Dermis microvascular lymphatic vessel endothelial cell (primary cell): ENCODE measurements at regions not wholly inside any gene's neighbourhood (a gene's known extent, or its start where the extent isn't known, plus 50 kb on each side); places are given as distances from the start of the nearest gene placed in this dataset.
"Not testable (repeated sequence)": the region's sequence is repeated elsewhere in the genome, so short reads cannot be mapped to it uniquely, and the experiment has no call there.

Experiments
- DNase-seq, 2 donors: peaks; one replicate each; pipeline versions ENCODE4 v3.0.0 to v3.0.0-alpha.2; 2010; ENCODE audit warnings: low read depth in 2 of 2

GRCh38 chr1:243996223-243996622, 54.9 kb upstream of the ZBTB18 start:
- peak in 1 of 2 donors; percentile 22 for DNase-seq

- DNase-seq = no peak
These were observed 59.4 kb upstream of the ZBTB18 start for GRCh38 chr1:243991650-243992049.

- DNase-seq = no peak
These were observed 66.3 kb upstream of the ZBTB18 start for GRCh38 chr1:243984788-243985187.

- peak in 1 of 2 donors; percentile 12 for DNase-seq
These were observed 68.5 kb upstream of the ZBTB18 start for GRCh38 chr1:243982447-243983018.

GRCh38 chr1:243980471-243980870, 70.6 kb upstream of the ZBTB18 start:
- DNase-seq = no peak

GRCh38 chr1:243980071-243980470, 71.0 kb upstream of the ZBTB18 start:
- no peak for DNase-seq

GRCh38 chr1:243979396-243979795, 71.7 kb upstream of the ZBTB18 start:
- DNase-seq = no peak

- DNase-seq = no peak
These were observed 74.0 kb upstream of the ZBTB18 start for GRCh38 chr1:243977094-243977493.

GRCh38 chr1:243974451-243975292, 76.4 kb upstream of the ZBTB18 start:
- DNase-seq = peak; percentile 15 to 45

- DNase-seq = no peak
These were observed 77.9 kb upstream of the ZBTB18 start for GRCh38 chr1:243973169-243973568.

GRCh38 chr1:243970077-243970476, 81.0 kb upstream of the ZBTB18 start:
- DNase-seq = peak in 1 of 2 donors; percentile 17

GRCh38 chr1:243968413-243968812, 82.7 kb upstream of the ZBTB18 start:
- DNase-seq = no peak

GRCh38 chr1:243964915-243965314, 86.2 kb upstream of the ZBTB18 start:
- no peak for DNase-seq

GRCh38 chr1:243963571-243963970, 87.5 kb upstream of the ZBTB18 start:
- no peak for DNase-seq

- no peak for DNase-seq
These were observed 88.5 kb upstream of the ZBTB18 start for GRCh38 chr1:243962541-243962940.

- no peak for DNase-seq
These were observed 91.1 kb upstream of the ZBTB18 start for GRCh38 chr1:243959998-243960397.

- DNase-seq = no peak
These were observed 93.9 kb upstream of the ZBTB18 start for GRCh38 chr1:243957141-243957540.

GRCh38 chr1:243956450-243956849, 94.6 kb upstream of the ZBTB18 start:
- no peak for DNase-seq

- not testable (repeated sequence) for DNase-seq
These were observed 99.9 kb upstream of the ZBTB18 start for GRCh38 chr1:243951207-243951606.

- DNase-seq = no peak
These were observed 100.1 kb upstream of the AKT3 start for GRCh38 chr1:243950166-243950565.

GRCh38 chr1:243946946-243947345, 96.9 kb upstream of the AKT3 start:
- peak; percentile 26 to 65 for DNase-seq

GRCh38 chr1:243946253-243946652, 96.2 kb upstream of the AKT3 start:
- DNase-seq = peak in 1 of 2 donors; percentile 52

GRCh38 chr1:243945727-243946126, 95.7 kb upstream of the AKT3 start:
- no peak for DNase-seq
